ENCODE measurements at regions not wholly inside any gene's neighbourhood (a gene's known extent, or its start where the extent isn't known, plus 50 kb on each side); places are given as distances from the start of the nearest gene placed in this dataset.

DNA sequence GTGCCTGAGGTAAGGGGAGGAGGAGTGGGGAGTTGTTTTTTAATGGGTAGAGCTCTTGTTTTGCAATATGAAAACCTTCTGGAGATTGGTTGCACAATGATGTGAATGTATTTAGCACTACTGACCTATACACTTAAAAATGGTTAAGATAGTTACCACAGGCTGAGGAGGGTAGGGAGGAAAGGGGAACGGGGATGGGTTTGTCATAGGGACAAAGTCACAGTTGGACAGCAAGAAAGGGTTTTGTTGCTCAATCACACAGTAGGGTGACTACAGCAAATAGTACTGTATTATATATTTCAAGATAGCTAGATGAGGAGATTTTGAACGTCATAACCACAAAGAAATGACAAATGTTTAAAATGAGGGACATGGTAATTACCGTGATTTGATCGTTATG, 1562.4 kb downstream of the AACS start:
- ChIA-PET POLR2A (no interaction called here), CTCF (no interaction called here)
- Histone ChIP-seq H3K27me3 (replicated peaks in 1 of 4; ENCODE audit: control extremely low read depth in 1 of 4, control insufficient read depth in 3 of 4, insufficient read depth in 4 of 4, low read length in 3 of 4) (no peaks in the 10 kb centered on the region), H3K27ac (ENCODE audit: low read length in 2 of 2) (no peak overlapping the region), H3K79me2 (ENCODE audit: control insufficient read depth, insufficient read depth, low read length) (no peaks in the 10 kb centered on the region), H3K9me3 (ENCODE audit: control extremely low read depth in 1 of 3, control insufficient read depth in 2 of 3, insufficient read depth in 1 of 3, low read length in 2 of 3) (peaks cover 0 to 6% (median 0%) of the 10 kb centered on the region in 3 donors), H3K36me3 (replicated peaks in 1 of 2; ENCODE audit: control extremely low read depth in 1 of 2, control insufficient read depth in 1 of 2, extremely low read depth in 1 of 2, insufficient read depth in 2 of 2, low read length in 1 of 2) (no peaks in the 10 kb centered on the region), H4K20me1 (ENCODE audit: control insufficient read depth, insufficient read depth, low read length, poor library complexity, severe bottlenecking) (no peaks in the 10 kb centered on the region), H3K9ac (ENCODE audit: low read length) (no peak overlapping the region), H3K4me1 (ENCODE audit: control insufficient read depth in 2 of 2, insufficient read depth in 2 of 2, low read length in 2 of 2) (no peaks in the 10 kb centered on the region), H2AFZ (ENCODE audit: insufficient read depth, low read depth, low read length, poor library complexity, severe bottlenecking) (no peak overlapping the region), H3K4me2 (replicated peaks; ENCODE audit: low read depth, low read length, poor library complexity, severe bottlenecking) (no peak overlapping the region), H3K4me3 (ENCODE audit: control extremely low read depth in 1 of 5, extremely low read depth in 1 of 5, insufficient read depth in 1 of 5, low read depth in 2 of 5, low read length in 4 of 5) (no peak overlapping the region)
- Mint-ChIP-seq H3K4me1 (no peaks in the 10 kb centered on the region), H3K4me3 (no peak overlapping the region), H3K9me3 (ENCODE audit: insufficient read depth) (peaks cover 4% of the 10 kb centered on the region), H3K27ac (no peak overlapping the region), H3K27me3 (no peaks in the 10 kb centered on the region)
- no peak for DNase-seq
- no peak for ATAC-seq (ENCODE audit: low read depth)
- no CpG with 5 or more reads among the region's 4 CpGs for WGBS (ENCODE audit: insufficient coverage)
- intact Hi-C loops (cut with micrococcal nuclease), result no loop called here
- no peak for TF ChIP-seq EZH2 (IDR thresholded peaks at IDR 0.05; ENCODE audit: borderline replicate concordance, insufficient read depth, low read depth, low read length, poor library complexity, severe bottlenecking)
- TF ChIP-seq, protein P1, sequence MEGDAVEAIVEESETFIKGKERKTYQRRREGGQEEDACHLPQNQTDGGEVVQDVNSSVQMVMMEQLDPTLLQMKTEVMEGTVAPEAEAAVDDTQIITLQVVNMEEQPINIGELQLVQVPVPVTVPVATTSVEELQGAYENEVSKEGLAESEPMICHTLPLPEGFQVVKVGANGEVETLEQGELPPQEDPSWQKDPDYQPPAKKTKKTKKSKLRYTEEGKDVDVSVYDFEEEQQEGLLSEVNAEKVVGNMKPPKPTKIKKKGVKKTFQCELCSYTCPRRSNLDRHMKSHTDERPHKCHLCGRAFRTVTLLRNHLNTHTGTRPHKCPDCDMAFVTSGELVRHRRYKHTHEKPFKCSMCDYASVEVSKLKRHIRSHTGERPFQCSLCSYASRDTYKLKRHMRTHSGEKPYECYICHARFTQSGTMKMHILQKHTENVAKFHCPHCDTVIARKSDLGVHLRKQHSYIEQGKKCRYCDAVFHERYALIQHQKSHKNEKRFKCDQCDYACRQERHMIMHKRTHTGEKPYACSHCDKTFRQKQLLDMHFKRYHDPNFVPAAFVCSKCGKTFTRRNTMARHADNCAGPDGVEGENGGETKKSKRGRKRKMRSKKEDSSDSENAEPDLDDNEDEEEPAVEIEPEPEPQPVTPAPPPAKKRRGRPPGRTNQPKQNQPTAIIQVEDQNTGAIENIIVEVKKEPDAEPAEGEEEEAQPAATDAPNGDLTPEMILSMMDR (IDR thresholded peaks at IDR 0.05), result no peak

- H3K4me2 ChIP-seq (replicated peaks; ENCODE audit: low read depth, low read length, poor library complexity, severe bottlenecking), result no peak overlapping the region
- 84% methylated on average over 4 of the region's 4 CpGs for WGBS (ENCODE audit: insufficient coverage)
- H3K79me2 ChIP-seq (ENCODE audit: control insufficient read depth, insufficient read depth, low read length), result no peaks in the 10 kb centered on the region
- TF ChIP-seq, protein P1 (IDR thresholded peaks at IDR 0.05), result no peak
- no peak for TF ChIP-seq EZH2 (IDR thresholded peaks at IDR 0.05; ENCODE audit: borderline replicate concordance, insufficient read depth, low read depth, low read length, poor library complexity, severe bottlenecking)
- no peak overlapping the region for H3K4me3 ChIP-seq (ENCODE audit: control extremely low read depth in 1 of 5, extremely low read depth in 1 of 5, insufficient read depth in 1 of 5, low read depth in 2 of 5, low read length in 4 of 5)
- ATAC-seq (ENCODE audit: low read depth), result no peak
- no peaks in the 10 kb centered on the region for H3K27me3 Mint-ChIP-seq
- H3K27me3 ChIP-seq (replicated peaks in 1 of 4; ENCODE audit: control extremely low read depth in 1 of 4, control insufficient read depth in 3 of 4, insufficient read depth in 4 of 4, low read length in 3 of 4), result no peaks in the 10 kb centered on the region
- no peak overlapping the region for H3K4me3 Mint-ChIP-seq
- H3K4me1 Mint-ChIP-seq, result no peaks in the 10 kb centered on the region
- peaks cover 0 to 15% (median 0%) of the 10 kb centered on the region in 3 donors for H3K9me3 ChIP-seq (ENCODE audit: control extremely low read depth in 1 of 3, control insufficient read depth in 2 of 3, insufficient read depth in 1 of 3, low read length in 2 of 3)
- H3K27ac Mint-ChIP-seq, result no peak overlapping the region
- peaks cover 2% of the 10 kb centered on the region for H3K9me3 Mint-ChIP-seq (ENCODE audit: insufficient read depth)
- H3K36me3 ChIP-seq (replicated peaks in 1 of 2; ENCODE audit: control extremely low read depth in 1 of 2, control insufficient read depth in 1 of 2, extremely low read depth in 1 of 2, insufficient read depth in 2 of 2, low read length in 1 of 2), result no peaks in the 10 kb centered on the region
- no peaks in the 10 kb centered on the region for H3K4me1 ChIP-seq (ENCODE audit: control insufficient read depth in 2 of 2, insufficient read depth in 2 of 2, low read length in 2 of 2)
- POLR2A ChIA-PET, result no interaction called here
- no peak overlapping the region for H3K9ac ChIP-seq (ENCODE audit: low read length)
- no peak overlapping the region for H3K27ac ChIP-seq (ENCODE audit: low read length in 2 of 2)
- intact Hi-C loops (cut with micrococcal nuclease), result no loop called here
- CTCF ChIA-PET, result no interaction called here
- no peak for DNase-seq
- no peaks in the 10 kb centered on the region for H4K20me1 ChIP-seq (ENCODE audit: control insufficient read depth, insufficient read depth, low read length, poor library complexity, severe bottlenecking)
- no peak overlapping the region for H2AFZ ChIP-seq (ENCODE audit: insufficient read depth, low read depth, low read length, poor library complexity, severe bottlenecking)
These were observed 1571.6 kb downstream of the AACS start for GRCh38 chr12:126636821-126637220.

All from B cell (primary cell).